ENCODE measurements at regions not wholly inside any gene's neighbourhood (a gene's known extent, or its start where the extent isn't known, plus 50 kb on each side); places are given as distances from the start of the nearest gene placed in this dataset.

DNA sequence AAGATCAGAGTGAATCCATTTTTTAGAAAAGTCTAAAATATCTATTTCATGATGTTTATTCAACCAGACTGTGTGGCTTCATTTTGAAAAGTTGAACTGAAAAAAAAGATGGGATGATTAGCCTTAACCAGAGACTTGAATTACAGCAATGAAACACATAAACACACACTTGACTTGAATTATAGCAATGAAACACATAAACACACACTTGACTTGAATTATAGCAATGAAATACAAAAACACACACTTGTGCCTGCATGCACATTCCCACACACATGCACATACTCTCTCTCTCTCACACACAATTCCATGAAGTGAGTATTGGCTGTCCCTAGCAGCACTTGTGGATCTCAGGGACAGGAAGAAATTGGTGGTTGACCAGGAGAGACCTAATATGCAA, 286.8 kb downstream of the USP46 start:
- Histone ChIP-seq H3K27me3 (ENCODE audit: insufficient read depth, low read depth, low read length) (no peaks in the 10 kb centered on the region), H3K27ac (ENCODE audit: low read length) (no peak overlapping the region), H3K79me2 (replicated peaks; ENCODE audit: insufficient read depth, low read length) (no peaks in the 10 kb centered on the region), H3K9me3 (ENCODE audit: low read length) (no peaks in the 10 kb centered on the region), H2AFZ (ENCODE audit: low read depth, low read length) (no peak overlapping the region), H3K9me2 (ENCODE audit: insufficient read depth, low read length) (no peaks in the 10 kb centered on the region), H3K36me3 (ENCODE audit: insufficient read depth, low read length) (no peaks in the 10 kb centered on the region), H3K4me2 (ENCODE audit: low read length) (no peak overlapping the region), H4K20me1 (ENCODE audit: insufficient read depth) (no peaks in the 10 kb centered on the region), H3K9ac (ENCODE audit: low read length) (no peak overlapping the region), H3K4me3 (ENCODE audit: low read length) (no peak overlapping the region), H3F3A (ENCODE audit: insufficient read depth, low read length, poor library complexity, severe bottlenecking) (no peaks in the 10 kb centered on the region)
- TF ChIP-seq SMC3 (conservative IDR thresholded peaks at IDR 0.05; ENCODE audit: poor library complexity) (no peak), EP300 (conservative IDR thresholded peaks at IDR 0.05; ENCODE audit: poor library complexity, severe bottlenecking) (no peak), MXI1 (conservative IDR thresholded peaks at IDR 0.05; ENCODE audit: poor library complexity, severe bottlenecking) (no peak), TAF1 (IDR thresholded peaks at IDR 0.05; ENCODE audit: low read depth) (no peak), POLR2AphosphoS5 (IDR thresholded peaks at IDR 0.05) (no peak), RAD21 (conservative IDR thresholded peaks at IDR 0.05) (no peak), EZH2 (IDR thresholded peaks at IDR 0.05; ENCODE audit: borderline replicate concordance, insufficient read depth, low read length, poor library complexity, severe bottlenecking) (no peak)
- TF ChIP-seq, protein P1, sequence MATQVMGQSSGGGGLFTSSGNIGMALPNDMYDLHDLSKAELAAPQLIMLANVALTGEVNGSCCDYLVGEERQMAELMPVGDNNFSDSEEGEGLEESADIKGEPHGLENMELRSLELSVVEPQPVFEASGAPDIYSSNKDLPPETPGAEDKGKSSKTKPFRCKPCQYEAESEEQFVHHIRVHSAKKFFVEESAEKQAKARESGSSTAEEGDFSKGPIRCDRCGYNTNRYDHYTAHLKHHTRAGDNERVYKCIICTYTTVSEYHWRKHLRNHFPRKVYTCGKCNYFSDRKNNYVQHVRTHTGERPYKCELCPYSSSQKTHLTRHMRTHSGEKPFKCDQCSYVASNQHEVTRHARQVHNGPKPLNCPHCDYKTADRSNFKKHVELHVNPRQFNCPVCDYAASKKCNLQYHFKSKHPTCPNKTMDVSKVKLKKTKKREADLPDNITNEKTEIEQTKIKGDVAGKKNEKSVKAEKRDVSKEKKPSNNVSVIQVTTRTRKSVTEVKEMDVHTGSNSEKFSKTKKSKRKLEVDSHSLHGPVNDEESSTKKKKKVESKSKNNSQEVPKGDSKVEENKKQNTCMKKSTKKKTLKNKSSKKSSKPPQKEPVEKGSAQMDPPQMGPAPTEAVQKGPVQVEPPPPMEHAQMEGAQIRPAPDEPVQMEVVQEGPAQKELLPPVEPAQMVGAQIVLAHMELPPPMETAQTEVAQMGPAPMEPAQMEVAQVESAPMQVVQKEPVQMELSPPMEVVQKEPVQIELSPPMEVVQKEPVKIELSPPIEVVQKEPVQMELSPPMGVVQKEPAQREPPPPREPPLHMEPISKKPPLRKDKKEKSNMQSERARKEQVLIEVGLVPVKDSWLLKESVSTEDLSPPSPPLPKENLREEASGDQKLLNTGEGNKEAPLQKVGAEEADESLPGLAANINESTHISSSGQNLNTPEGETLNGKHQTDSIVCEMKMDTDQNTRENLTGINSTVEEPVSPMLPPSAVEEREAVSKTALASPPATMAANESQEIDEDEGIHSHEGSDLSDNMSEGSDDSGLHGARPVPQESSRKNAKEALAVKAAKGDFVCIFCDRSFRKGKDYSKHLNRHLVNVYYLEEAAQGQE (IDR thresholded peaks at IDR 0.05; ENCODE audit: borderline replicate concordance): no peak
- TF ChIP-seq, protein P2, sequence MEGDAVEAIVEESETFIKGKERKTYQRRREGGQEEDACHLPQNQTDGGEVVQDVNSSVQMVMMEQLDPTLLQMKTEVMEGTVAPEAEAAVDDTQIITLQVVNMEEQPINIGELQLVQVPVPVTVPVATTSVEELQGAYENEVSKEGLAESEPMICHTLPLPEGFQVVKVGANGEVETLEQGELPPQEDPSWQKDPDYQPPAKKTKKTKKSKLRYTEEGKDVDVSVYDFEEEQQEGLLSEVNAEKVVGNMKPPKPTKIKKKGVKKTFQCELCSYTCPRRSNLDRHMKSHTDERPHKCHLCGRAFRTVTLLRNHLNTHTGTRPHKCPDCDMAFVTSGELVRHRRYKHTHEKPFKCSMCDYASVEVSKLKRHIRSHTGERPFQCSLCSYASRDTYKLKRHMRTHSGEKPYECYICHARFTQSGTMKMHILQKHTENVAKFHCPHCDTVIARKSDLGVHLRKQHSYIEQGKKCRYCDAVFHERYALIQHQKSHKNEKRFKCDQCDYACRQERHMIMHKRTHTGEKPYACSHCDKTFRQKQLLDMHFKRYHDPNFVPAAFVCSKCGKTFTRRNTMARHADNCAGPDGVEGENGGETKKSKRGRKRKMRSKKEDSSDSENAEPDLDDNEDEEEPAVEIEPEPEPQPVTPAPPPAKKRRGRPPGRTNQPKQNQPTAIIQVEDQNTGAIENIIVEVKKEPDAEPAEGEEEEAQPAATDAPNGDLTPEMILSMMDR (IDR thresholded peaks at IDR 0.05; ENCODE audit: poor library complexity, severe bottlenecking): no peak

DNA sequence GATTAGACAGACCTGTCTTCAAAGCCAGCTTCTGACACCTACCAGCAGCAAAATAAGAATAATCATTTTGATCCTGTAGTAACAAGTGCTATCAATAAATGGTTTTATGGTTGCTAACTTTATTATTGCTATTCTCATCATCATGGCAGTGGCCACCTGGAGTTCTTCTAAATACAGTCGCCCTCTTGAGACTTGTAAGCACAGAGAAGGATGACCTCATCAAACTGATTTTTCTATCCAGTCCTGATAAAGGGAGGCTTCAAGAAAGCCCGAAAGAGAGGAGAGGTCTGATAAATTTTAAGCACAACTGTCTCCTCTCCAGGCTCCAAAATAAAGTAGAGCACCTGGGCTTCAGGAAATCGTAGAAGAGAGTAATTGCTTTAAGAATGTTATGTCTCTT, 286.4 kb downstream of the USP46 start:
- Histone ChIP-seq H3K4me3 (ENCODE audit: low read length) (no peak overlapping the region), H3K27ac (ENCODE audit: low read length) (no peak overlapping the region), H4K20me1 (ENCODE audit: insufficient read depth) (no peaks in the 10 kb centered on the region), H3F3A (ENCODE audit: insufficient read depth, low read length, poor library complexity, severe bottlenecking) (no peaks in the 10 kb centered on the region), H3K79me2 (replicated peaks; ENCODE audit: insufficient read depth, low read length) (no peaks in the 10 kb centered on the region), H3K9me3 (ENCODE audit: low read length) (no peaks in the 10 kb centered on the region), H3K4me2 (ENCODE audit: low read length) (no peak overlapping the region), H3K9me2 (ENCODE audit: insufficient read depth, low read length) (no peaks in the 10 kb centered on the region), H3K36me3 (ENCODE audit: insufficient read depth, low read length) (no peaks in the 10 kb centered on the region), H2AFZ (ENCODE audit: low read depth, low read length) (no peak overlapping the region), H3K27me3 (ENCODE audit: insufficient read depth, low read depth, low read length) (no peaks in the 10 kb centered on the region), H3K9ac (ENCODE audit: low read length) (no peak overlapping the region)
- no peak for TF ChIP-seq TAF1 (IDR thresholded peaks at IDR 0.05; ENCODE audit: low read depth)
- TF ChIP-seq SMC3 (conservative IDR thresholded peaks at IDR 0.05; ENCODE audit: poor library complexity): no peak
- no peak for TF ChIP-seq EP300 (conservative IDR thresholded peaks at IDR 0.05; ENCODE audit: poor library complexity, severe bottlenecking)
- TF ChIP-seq POLR2AphosphoS5 (IDR thresholded peaks at IDR 0.05): no peak
- TF ChIP-seq EZH2 (IDR thresholded peaks at IDR 0.05; ENCODE audit: borderline replicate concordance, insufficient read depth, low read length, poor library complexity, severe bottlenecking): no peak
- TF ChIP-seq, protein P1 (IDR thresholded peaks at IDR 0.05; ENCODE audit: borderline replicate concordance): no peak
- TF ChIP-seq RAD21 (conservative IDR thresholded peaks at IDR 0.05): no peak
- TF ChIP-seq, protein P2 (IDR thresholded peaks at IDR 0.05; ENCODE audit: poor library complexity, severe bottlenecking): no peak
- no peak for TF ChIP-seq MXI1 (conservative IDR thresholded peaks at IDR 0.05; ENCODE audit: poor library complexity, severe bottlenecking)

Measured in neural cell (in vitro differentiated cells).